CMK (cell line): ENCODE measurements at regions not wholly inside any gene's neighbourhood (a gene's known extent, or its start where the extent isn't known, plus 50 kb on each side); places are given as distances from the start of the nearest gene placed in this dataset.

Experiments
- DNase-seq: peaks from one replicate; pipeline ENCODE4 v3.0.0-alpha.2; 2010; ENCODE audit warnings: low read depth

DNA sequence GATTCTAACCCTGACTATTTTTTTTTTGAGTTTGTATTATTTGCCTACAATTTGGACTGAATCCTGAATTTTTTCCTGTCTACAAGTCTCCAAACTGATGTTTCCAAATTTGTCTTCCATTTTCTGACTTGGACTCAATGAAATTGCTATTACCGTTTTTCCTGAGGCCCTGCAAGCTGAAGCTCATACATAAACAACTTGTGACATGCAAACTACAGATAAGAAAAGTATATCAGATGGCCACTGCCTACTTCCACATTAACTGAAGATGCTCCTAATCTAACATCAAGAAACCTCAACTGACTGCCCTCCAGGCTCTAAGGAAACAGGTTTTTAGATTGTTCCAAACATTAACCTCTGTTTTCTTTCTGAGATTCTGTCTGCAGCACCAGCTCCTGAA, 51.1 kb upstream of the KLHDC7A start:
- peak; percentile 80 for DNase-seq
